Glutamatergic neuron (in vitro differentiated cells): ENCODE measurements at regions not wholly inside any gene's neighbourhood (a gene's known extent, or its start where the extent isn't known, plus 50 kb on each side); places are given as distances from the start of the nearest gene placed in this dataset.

ENCODE experiments used
- DNase-seq: peaks from one replicate; pipeline ENCODE4 v3.0.0; 2022
- H3K27ac Mint-ChIP-seq: one replicate; pipeline ENCODE4 v1.8.0; 2020; ENCODE audit warnings: mild to moderate bottlenecking, mixed read lengths, inconsistent platforms; ENCODE audit not compliant: unreplicated experiment
- H3K27me3 Mint-ChIP-seq: one replicate; pipeline ENCODE4 v1.8.0; 2020; ENCODE audit warnings: mild to moderate bottlenecking, moderate library complexity, mixed read lengths, inconsistent platforms; ENCODE audit not compliant: unreplicated experiment
- H3K36me3 Mint-ChIP-seq: one replicate; pipeline ENCODE4 v1.8.0; 2020; ENCODE audit warnings: mild to moderate bottlenecking, mixed read lengths, inconsistent platforms; ENCODE audit not compliant: unreplicated experiment
- H3K4me1 Mint-ChIP-seq: one replicate; pipeline ENCODE4 v1.8.0; 2020; ENCODE audit warnings: mild to moderate bottlenecking, low read depth, mixed read lengths, inconsistent platforms; ENCODE audit not compliant: unreplicated experiment
- H3K4me3 Mint-ChIP-seq: one replicate; pipeline ENCODE4 v1.8.0; 2020; ENCODE audit warnings: mild to moderate bottlenecking, mixed read lengths, inconsistent platforms; ENCODE audit not compliant: unreplicated experiment
- H3K9me3 Mint-ChIP-seq: one replicate; pipeline ENCODE4 v1.8.0; 2020; ENCODE audit warnings: mild to moderate bottlenecking, moderate library complexity, mixed read lengths, inconsistent platforms; ENCODE audit not compliant: unreplicated experiment
- CTCF ChIP-seq: fragments of 200-600 bp; sonication (generic); IDR thresholded peaks from one replicate; pipeline ENCODE4 v1.5.0; 2021; ENCODE audit not compliant: partially characterized antibody, unreplicated experiment

GRCh38 chr18:64253222-64253621, 104.3 kb upstream of the LINC00305 start:
- TF ChIP-seq CTCF = no peak
- H3K4me1 Mint-ChIP-seq = no peaks in the 10 kb centered on the region
- H3K36me3 Mint-ChIP-seq = no peaks in the 10 kb centered on the region
- H3K27ac Mint-ChIP-seq = no peak overlapping the region
- DNase-seq = no peak
- no peaks in the 10 kb centered on the region for H3K9me3 Mint-ChIP-seq
- no peak overlapping the region for H3K4me3 Mint-ChIP-seq
- peaks cover 1% of the 10 kb centered on the region for H3K27me3 Mint-ChIP-seq

GRCh38 chr18:64248836-64249235, 99.9 kb upstream of the LINC00305 start:
- Mint-ChIP-seq H3K4me3 (no peak overlapping the region), H3K27me3 (peaks cover 1% of the 10 kb centered on the region), H3K4me1 (no peaks in the 10 kb centered on the region), H3K27ac (no peak overlapping the region), H3K9me3 (no peaks in the 10 kb centered on the region), H3K36me3 (no peaks in the 10 kb centered on the region)
- no peak for DNase-seq
- TF ChIP-seq CTCF = no peak

GRCh38 chr18:64245126-64245861, 96.4 kb upstream of the LINC00305 start:
- no peak for TF ChIP-seq CTCF
- DNase-seq = no peak
- peaks cover 8% of the 10 kb centered on the region for H3K4me1 Mint-ChIP-seq
- no peaks in the 10 kb centered on the region for H3K9me3 Mint-ChIP-seq
- H3K36me3 Mint-ChIP-seq = no peaks in the 10 kb centered on the region
- no peak overlapping the region for H3K27ac Mint-ChIP-seq
- no peak overlapping the region for H3K4me3 Mint-ChIP-seq
- H3K27me3 Mint-ChIP-seq = peaks cover 1% of the 10 kb centered on the region

- Mint-ChIP-seq H3K9me3 (no peaks in the 10 kb centered on the region), H3K4me1 (peaks cover 12% of the 10 kb centered on the region), H3K27me3 (peaks cover 1% of the 10 kb centered on the region), H3K36me3 (no peaks in the 10 kb centered on the region), H3K4me3 (no peak overlapping the region), H3K27ac (no peak overlapping the region)
- TF ChIP-seq CTCF = no peak
- no peak for DNase-seq
Measured at GRCh38 chr18:64244571-64244970, 95.7 kb upstream of the LINC00305 start.

GRCh38 chr18:64240316-64240715, 91.4 kb upstream of the LINC00305 start:
- TF ChIP-seq CTCF = no peak
- DNase-seq = no peak
- Mint-ChIP-seq H3K36me3 (no peaks in the 10 kb centered on the region), H3K4me1 (peaks cover 12% of the 10 kb centered on the region), H3K9me3 (no peaks in the 10 kb centered on the region), H3K27ac (no peak overlapping the region), H3K4me3 (no peak overlapping the region), H3K27me3 (no peaks in the 10 kb centered on the region)
